ENCODE measurements at regions not wholly inside any gene's neighbourhood (a gene's known extent, or its start where the extent isn't known, plus 50 kb on each side); places are given as distances from the start of the nearest gene placed in this dataset.

- no peak for ATAC-seq (replicated peaks in 6 of 8)
- WGBS, 10 experiments, result 57 to 100% (median 100%) methylated on average over 1 of the region's 1 CpG; no CpG with 5 or more reads in 6 of the 10 experiments
- in situ Hi-C loops (cut with MboI; ENCODE audit: low pct_unique_long_range_greater_than_20kb in 2 of 9, low sequenced_read_pairs in 9 of 9, unreplicated experiment in 9 of 9), result no loop called here
Observed at GRCh38 chr5:86806206-86806605, 188.5 kb downstream of the COX7C start.

GRCh38 chr5:86807046-86808031, 189.6 kb downstream of the COX7C start:
- in situ Hi-C loops (cut with MboI; ENCODE audit: low pct_unique_long_range_greater_than_20kb in 2 of 9, low sequenced_read_pairs in 9 of 9, unreplicated experiment in 9 of 9), result no loop called here
- peak in 1 of 8 experiments; percentile 87 for ATAC-seq (replicated peaks in 6 of 8)
- Histone ChIP-seq H3K4me1 (replicated peaks in 1 of 2) (no peaks in the 10 kb centered on the region), H3K4me3 (no peak overlapping the region), H3K27ac (no peak overlapping the region)
- 0 to 100% (median 96%) methylated on average over 1 to 3 of the region's 3 CpGs; no CpG with 5 or more reads in 1 of the 10 experiments for WGBS, 10 experiments

More at GRCh38 chr5:86806206-86806605, 188.5 kb downstream of the COX7C start:
- Histone ChIP-seq H3K4me3 (no peak overlapping the region), H3K27ac (no peak overlapping the region), H3K4me1 (replicated peaks in 1 of 2) (no peaks in the 10 kb centered on the region)

DNA sequence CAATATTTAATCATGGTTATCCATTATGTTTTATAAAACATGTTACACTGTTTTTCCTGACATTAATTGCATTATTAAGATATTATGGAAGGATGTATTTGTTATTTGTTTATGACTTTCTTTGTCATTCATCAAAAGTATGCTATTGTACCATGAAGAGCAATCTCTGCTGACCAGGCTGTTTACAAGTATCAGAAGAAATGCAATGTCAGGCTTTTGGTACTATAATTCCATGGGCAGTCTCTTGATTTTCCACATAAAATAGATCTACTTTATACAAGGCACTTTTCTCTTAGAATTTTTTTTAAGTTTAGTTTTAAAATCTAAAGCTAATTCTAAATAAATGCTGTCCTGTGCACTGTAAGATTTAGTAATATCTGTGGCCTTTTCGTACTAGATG, 196.6 kb downstream of the COX7C start:
- 38 to 100% (median 83%) methylated on average over 1 of the region's 1 CpG; no CpG with 5 or more reads in 1 of the 10 experiments for WGBS, 10 experiments
- ATAC-seq (replicated peaks in 6 of 8), result no peak
- in situ Hi-C loops (cut with MboI; ENCODE audit: low pct_unique_long_range_greater_than_20kb in 2 of 9, low sequenced_read_pairs in 9 of 9, unreplicated experiment in 9 of 9), result no loop called here
- Histone ChIP-seq H3K27ac (no peak overlapping the region), H3K4me1 (replicated peaks in 1 of 2) (no peaks in the 10 kb centered on the region), H3K4me3 (no peak overlapping the region)

DNA sequence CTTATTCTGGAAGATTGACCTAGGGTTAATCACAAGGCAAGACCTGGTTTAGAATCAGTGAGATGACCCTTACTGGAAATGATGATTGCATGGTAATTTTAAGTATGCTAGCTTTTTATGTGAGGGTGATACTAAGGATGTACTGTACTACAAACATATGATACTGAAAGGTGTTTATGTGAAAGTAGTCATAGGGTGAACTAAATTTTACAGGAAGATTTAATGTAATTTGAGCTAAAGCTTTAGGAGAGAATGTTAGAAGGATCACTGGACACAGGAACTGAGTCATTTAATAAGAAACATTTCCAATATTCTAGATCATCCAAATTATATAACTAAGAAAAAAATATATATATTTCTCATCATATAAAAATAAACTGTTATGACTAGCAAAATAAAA, 197.2 kb downstream of the COX7C start:
- no peak for ATAC-seq (replicated peaks in 6 of 8)
- in situ Hi-C loops (cut with MboI; ENCODE audit: low pct_unique_long_range_greater_than_20kb in 2 of 9, low sequenced_read_pairs in 9 of 9, unreplicated experiment in 9 of 9), result no loop called here
- no peak overlapping the region for H3K4me3 ChIP-seq
- H3K4me1 ChIP-seq (replicated peaks in 1 of 2), result no peaks in the 10 kb centered on the region
- H3K27ac ChIP-seq, result no peak overlapping the region

- in situ Hi-C loops (cut with MboI; ENCODE audit: low pct_unique_long_range_greater_than_20kb in 2 of 9, low sequenced_read_pairs in 9 of 9, unreplicated experiment in 9 of 9), result no loop called here
- peak in 1 of 8 experiments; percentile 25 for ATAC-seq (replicated peaks in 6 of 8)
- WGBS, 10 experiments, result 0 to 69% (median 25%) methylated on average over 1 to 2 of the region's 2 CpGs; no CpG with 5 or more reads in 4 of the 10 experiments
- Histone ChIP-seq H3K4me1 (replicated peaks in 1 of 2) (no peaks in the 10 kb centered on the region), H3K4me3 (no peak overlapping the region), H3K27ac (no peak overlapping the region)
Observed at GRCh38 chr5:86824637-86825036, 206.9 kb downstream of the COX7C start.

GRCh38 chr5:86831128-86831527, 213.4 kb downstream of the COX7C start:
- no peak overlapping the region for H3K4me3 ChIP-seq
- in situ Hi-C loops (cut with MboI; ENCODE audit: low pct_unique_long_range_greater_than_20kb in 2 of 9, low sequenced_read_pairs in 9 of 9, unreplicated experiment in 9 of 9), result no loop called here
- no peak overlapping the region for H3K27ac ChIP-seq
- H3K4me1 ChIP-seq (replicated peaks in 1 of 2), result no peaks in the 10 kb centered on the region
- ATAC-seq (replicated peaks in 6 of 8), result peak in 2 of 8 experiments; percentile 89 to 93

- no peak overlapping the region for H3K4me3 ChIP-seq
- WGBS, 10 experiments, result 0 to 100% (median 82%) methylated on average over 1 of the region's 1 CpG; no CpG with 5 or more reads in 2 of the 10 experiments
- H3K27ac ChIP-seq, result no peak overlapping the region
- no peaks in the 10 kb centered on the region for H3K4me1 ChIP-seq (replicated peaks in 1 of 2)
- no peak for ATAC-seq (replicated peaks in 6 of 8)
- in situ Hi-C loops (cut with MboI; ENCODE audit: low pct_unique_long_range_greater_than_20kb in 2 of 9, low sequenced_read_pairs in 9 of 9, unreplicated experiment in 9 of 9), result no loop called here
Observed at GRCh38 chr5:86833868-86834267, 216.1 kb downstream of the COX7C start.

GRCh38 chr5:86837610-86838009, 219.9 kb downstream of the COX7C start:
- Histone ChIP-seq H3K4me1 (replicated peaks in 1 of 2) (no peaks in the 10 kb centered on the region), H3K4me3 (no peak overlapping the region), H3K27ac (no peak overlapping the region)
- WGBS, 10 experiments, result 32 to 100% (median 76%) methylated on average over 1 to 2 of the region's 2 CpGs
- peak in 1 of 8 experiments; percentile 57 for ATAC-seq (replicated peaks in 6 of 8)
- in situ Hi-C loops (cut with MboI; ENCODE audit: low pct_unique_long_range_greater_than_20kb in 2 of 9, low sequenced_read_pairs in 9 of 9, unreplicated experiment in 9 of 9), result no loop called here

DNA sequence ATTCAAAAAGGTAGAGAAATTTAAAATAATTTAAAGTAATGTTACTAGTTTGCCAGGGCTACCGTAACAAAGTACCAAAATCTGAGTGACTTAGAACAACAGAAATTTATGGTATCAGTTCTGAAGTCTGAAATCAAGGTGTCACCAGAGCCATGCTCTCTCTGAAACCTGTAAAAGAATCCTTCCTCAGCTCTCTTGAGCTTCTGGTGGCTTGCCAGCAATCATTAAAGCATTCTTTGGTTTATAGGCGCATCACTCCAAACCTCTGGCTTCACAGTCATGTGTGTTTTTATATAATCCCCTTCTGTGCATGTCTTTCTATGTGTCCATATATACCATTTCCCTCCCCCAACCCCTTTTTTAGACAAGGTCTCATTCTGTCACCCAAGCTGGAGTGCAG, 220.3 kb downstream of the COX7C start:
- WGBS, 10 experiments, result 83 to 100% (median 92%) methylated on average over 1 to 2 of the region's 2 CpGs
- in situ Hi-C loops (cut with MboI; ENCODE audit: low pct_unique_long_range_greater_than_20kb in 2 of 9, low sequenced_read_pairs in 9 of 9, unreplicated experiment in 9 of 9), result no loop called here
- Histone ChIP-seq H3K4me1 (replicated peaks in 1 of 2) (no peaks in the 10 kb centered on the region), H3K27ac (no peak overlapping the region), H3K4me3 (no peak overlapping the region)
- ATAC-seq (replicated peaks in 6 of 8), result no peak

- in situ Hi-C loops (cut with MboI; ENCODE audit: low pct_unique_long_range_greater_than_20kb in 2 of 9, low sequenced_read_pairs in 9 of 9, unreplicated experiment in 9 of 9), result no loop called here
- WGBS, 10 experiments, result 0 to 100% (median 73%) methylated on average over 1 to 3 of the region's 3 CpGs
Observed at GRCh38 chr5:86841000-86841644, 223.4 kb downstream of the COX7C start.

DNA sequence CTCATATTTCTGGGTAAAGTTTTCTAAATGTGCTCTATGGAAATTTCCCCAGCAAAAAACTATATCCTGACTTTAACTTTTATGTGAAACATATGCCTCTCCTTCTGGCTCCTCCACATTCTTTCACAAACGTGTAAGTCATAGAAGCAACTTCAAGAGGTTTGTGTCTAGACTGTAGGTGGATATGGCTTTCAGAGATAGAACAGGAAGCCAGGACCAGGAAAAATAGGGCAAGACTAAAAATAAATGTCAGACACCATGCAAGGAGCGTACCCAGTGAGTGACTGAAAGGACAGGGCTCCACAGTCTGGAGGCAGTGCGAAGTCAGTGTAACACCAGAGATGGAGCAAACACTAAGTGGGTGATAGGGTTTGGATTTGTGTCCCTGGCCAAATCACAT, 240.7 kb downstream of the COX7C start:
- H3K27ac ChIP-seq, result no peak overlapping the region
- 17 to 100% (median 71%) methylated on average over 1 to 3 of the region's 3 CpGs; no CpG with 5 or more reads in 4 of the 10 experiments for WGBS, 10 experiments
- in situ Hi-C loops (cut with MboI; ENCODE audit: low pct_unique_long_range_greater_than_20kb in 2 of 9, low sequenced_read_pairs in 9 of 9, unreplicated experiment in 9 of 9), result no loop called here
- no peak overlapping the region for H3K4me3 ChIP-seq
- no peak for ATAC-seq (replicated peaks in 6 of 8)
- peaks cover 9 to 16% of the 10 kb centered on the region in 2 donors for H3K4me1 ChIP-seq (replicated peaks in 1 of 2)

More at GRCh38 chr5:86841000-86841644, 223.4 kb downstream of the COX7C start:
- peak in 3 of 8 experiments; percentile 84 to 98 (median 92) for ATAC-seq (replicated peaks in 6 of 8)
- Histone ChIP-seq H3K4me3 (no peak overlapping the region), H3K27ac (no peak overlapping the region), H3K4me1 (replicated peaks in 1 of 2) (no peaks in the 10 kb centered on the region)

DNA sequence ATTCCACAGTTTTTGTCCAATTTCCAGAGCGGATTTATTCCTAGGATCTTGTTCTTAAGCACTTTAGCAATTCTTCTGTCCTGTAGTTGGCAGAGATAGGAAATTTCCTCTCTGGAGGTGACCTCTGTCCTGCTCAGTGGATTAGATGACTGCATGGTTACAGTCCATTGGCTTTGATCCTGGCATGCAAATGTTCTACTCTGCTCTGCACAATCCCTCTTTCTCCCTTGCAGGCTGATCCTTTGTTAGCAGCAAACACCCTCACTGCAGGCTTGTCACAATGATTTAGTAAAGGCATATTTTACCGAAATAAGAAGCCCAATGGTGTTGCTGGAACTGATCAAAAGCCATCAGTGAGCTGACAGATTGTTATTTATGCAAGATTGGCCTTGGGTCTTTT, 243.8 kb downstream of the COX7C start:
- in situ Hi-C loops (cut with MboI; ENCODE audit: low pct_unique_long_range_greater_than_20kb in 2 of 9, low sequenced_read_pairs in 9 of 9, unreplicated experiment in 9 of 9), result no loop called here
- ATAC-seq (replicated peaks in 6 of 8), result peak; percentile 18 to 100 (median 99)

DNA sequence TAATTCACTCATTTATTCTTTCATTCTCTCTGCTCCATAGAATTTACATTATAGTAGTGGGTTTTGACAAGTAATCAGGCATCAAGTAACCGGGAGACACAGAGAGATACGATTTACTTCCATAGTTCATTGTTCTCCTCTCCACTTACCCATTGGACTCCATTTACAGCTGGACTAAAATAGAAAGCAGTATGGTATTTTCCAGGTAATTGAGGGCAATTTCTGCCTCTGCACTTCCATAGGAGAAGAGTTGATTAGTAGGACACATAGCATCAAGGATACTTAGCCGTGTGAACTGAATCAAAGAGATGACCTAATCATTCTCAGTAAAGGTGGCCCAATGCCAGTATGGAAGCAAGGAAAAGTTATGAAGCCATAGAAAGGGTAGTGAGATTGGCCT, 244.4 kb downstream of the COX7C start:
- in situ Hi-C loops (cut with MboI; ENCODE audit: low pct_unique_long_range_greater_than_20kb in 2 of 9, low sequenced_read_pairs in 9 of 9, unreplicated experiment in 9 of 9), result no loop called here
- H3K4me3 ChIP-seq, result no peak overlapping the region

More for the DNA sequence above, 243.8 kb downstream of the COX7C start:
- Histone ChIP-seq H3K4me1 (replicated peaks in 1 of 2) (peaks cover 9 to 21% of the 10 kb centered on the region in 2 donors), H3K27ac (no peak overlapping the region), H3K4me3 (no peak overlapping the region)
- 0 to 60% (median 39%) methylated on average over 1 to 2 of the region's 2 CpGs; no CpG with 5 or more reads in 1 of the 10 experiments for WGBS, 10 experiments

More for the DNA sequence above, 244.4 kb downstream of the COX7C start:
- H3K27ac ChIP-seq, result no peak overlapping the region
- WGBS, 10 experiments, result 17 to 94% (median 44%) methylated on average over 1 to 3 of the region's 3 CpGs; no CpG with 5 or more reads in 2 of the 10 experiments
- no peak for ATAC-seq (replicated peaks in 6 of 8)
- peaks cover 9 to 21% of the 10 kb centered on the region in 2 donors for H3K4me1 ChIP-seq (replicated peaks in 1 of 2)

Data from motor neuron (in vitro differentiated cells).